H9 (cell line): ENCODE measurements at regions not wholly inside any gene's neighbourhood (a gene's known extent, or its start where the extent isn't known, plus 50 kb on each side); places are given as distances from the start of the nearest gene placed in this dataset.

Experiments
- DNase-seq: peaks from one replicate; pipeline ENCODE4 v3.0.0-alpha.2; 2017
- H2AFZ ChIP-seq: one replicate; pipeline ENCODE4 v1.6.1; 2013; ENCODE audit warnings: mild to moderate bottlenecking, low read length, control low read depth, moderate library complexity
- H2AK5ac ChIP-seq: 2 replicates; pipeline ENCODE4 v1.6.1; 2013; ENCODE audit warnings: low read length, control low read depth, mixed read lengths; ENCODE audit not compliant: insufficient read length
- H2BK120ac ChIP-seq: one replicate; pipeline ENCODE4 v1.6.1; 2013; ENCODE audit warnings: low read depth, mild to moderate bottlenecking, low read length, control low read depth, inconsistent platforms; ENCODE audit not compliant: poor library complexity, severe bottlenecking
- H2BK12ac ChIP-seq: 2 replicates; pipeline ENCODE4 v1.6.1; 2013; ENCODE audit warnings: low read length, control low read depth, mixed read lengths, low read depth; ENCODE audit not compliant: insufficient read length
- H2BK15ac ChIP-seq: 2 replicates; pipeline ENCODE4 v1.6.1; 2013; ENCODE audit warnings: low read depth, low read length, control low read depth
- H2BK20ac ChIP-seq: one replicate; pipeline ENCODE4 v1.6.1; 2013; ENCODE audit warnings: low read depth, mild to moderate bottlenecking, low read length, control low read depth, inconsistent platforms; ENCODE audit not compliant: poor library complexity, severe bottlenecking
- H2BK5ac ChIP-seq: 2 replicates; pipeline ENCODE4 v1.6.1; 2013; ENCODE audit warnings: low read length, control low read depth, mixed read lengths; ENCODE audit not compliant: insufficient read length
- H3K14ac ChIP-seq: 2 replicates; pipeline ENCODE4 v1.6.1; 2013; ENCODE audit warnings: low read length, control low read depth; ENCODE audit not compliant: insufficient read depth
- H3K18ac ChIP-seq: 2 replicates; pipeline ENCODE4 v1.6.1; 2013; ENCODE audit warnings: low read depth, mild to moderate bottlenecking, mixed read lengths, low read length, control low read depth; ENCODE audit not compliant: insufficient read length
- H3K23ac ChIP-seq: 2 replicates; pipeline ENCODE4 v1.6.1; 2013; ENCODE audit warnings: low read length, control low read depth, mixed read lengths, low read depth; ENCODE audit not compliant: insufficient read length
- H3K23me2 ChIP-seq: 2 replicates; pipeline ENCODE4 v1.6.1; 2013; ENCODE audit warnings: low read depth, mild to moderate bottlenecking, mixed read lengths, low read length, control low read depth; ENCODE audit not compliant: insufficient read length, poor library complexity, severe bottlenecking
- H3K27ac ChIP-seq: 2 replicates; pipeline ENCODE4 v1.5.1; 2013; ENCODE audit warnings: low read length, control low read depth, mixed read lengths, low read depth; ENCODE audit not compliant: insufficient read length
- H3K27me3 ChIP-seq: 2 replicates; pipeline ENCODE4 v1.6.1; 2013; ENCODE audit warnings: low read length, control low read depth, inconsistent platforms; ENCODE audit not compliant: insufficient read depth
- H3K4ac ChIP-seq: 2 replicates; pipeline ENCODE4 v1.6.1; 2013; ENCODE audit warnings: low read depth, mild to moderate bottlenecking, control low read depth, inconsistent platforms, low read length, moderate library complexity
- H3K4me1 ChIP-seq: 2 replicates; pipeline ENCODE4 v1.6.1; 2013; ENCODE audit warnings: low read length, control low read depth, inconsistent platforms; ENCODE audit not compliant: insufficient read depth
- H3K4me2 ChIP-seq: 2 replicates; pipeline ENCODE4 v1.6.1; 2013; ENCODE audit warnings: low read length, control low read depth, mixed read lengths; ENCODE audit not compliant: insufficient read length, insufficient read depth
- H3K56ac ChIP-seq: 2 replicates; pipeline ENCODE4 v1.6.1; 2013; ENCODE audit warnings: low read depth, mild to moderate bottlenecking, mixed read lengths, low read length, control low read depth; ENCODE audit not compliant: insufficient read length
- H3K79me1 ChIP-seq: 2 replicates; pipeline ENCODE4 v1.6.1; 2013; ENCODE audit warnings: low read depth, mild to moderate bottlenecking, moderate library complexity, low read length, control low read depth, inconsistent platforms; ENCODE audit not compliant: insufficient read depth, poor library complexity, severe bottlenecking
- H3K79me2 ChIP-seq: 2 replicates; pipeline ENCODE4 v1.6.1; 2013; ENCODE audit warnings: low read length, control low read depth, inconsistent platforms; ENCODE audit not compliant: insufficient read depth
- H3K9ac ChIP-seq: 2 replicates; pipeline ENCODE4 v1.6.1; 2013; ENCODE audit warnings: low read length, control low read depth, mixed read lengths; ENCODE audit not compliant: insufficient read length; ENCODE audit errors: extremely low read depth
- H3K9me3 ChIP-seq: one replicate; pipeline ENCODE4 v1.6.1; 2013; ENCODE audit warnings: low read depth, low read length, inconsistent platforms; ENCODE audit not compliant: control insufficient read depth
- H3T11ph ChIP-seq: one replicate; pipeline ENCODE4 v1.6.1; 2013; ENCODE audit warnings: mild to moderate bottlenecking, low read length, control low read depth, inconsistent platforms
- H4K20me1 ChIP-seq: one replicate; pipeline ENCODE4 v1.6.1; 2013; ENCODE audit not compliant: control insufficient read depth, insufficient read length, insufficient read depth
- H4K5ac ChIP-seq: 2 replicates; pipeline ENCODE4 v1.6.1; 2013; ENCODE audit warnings: low read depth, mild to moderate bottlenecking, mixed read lengths, low read length, control low read depth; ENCODE audit not compliant: insufficient read length
- H4K8ac ChIP-seq: replicated peaks from 2 replicates; pipeline ENCODE4 v1.6.1; 2013; ENCODE audit warnings: low read length, control low read depth, mixed read lengths, low read depth; ENCODE audit not compliant: insufficient read length
- H4K91ac ChIP-seq: 2 replicates; pipeline ENCODE4 v1.6.1; 2013; ENCODE audit warnings: low read depth, mild to moderate bottlenecking, moderate library complexity, mixed read lengths, low read length, control low read depth; ENCODE audit not compliant: insufficient read length
- H3K27ac Mint-ChIP-seq, 3 experiments: 2 replicates in 2 of 3; 3 replicates in 1 of 3; pipeline ENCODE4 v1.8.0; 2020 to 2021; ENCODE audit warnings: mixed read lengths in 3 of 3, mild to moderate bottlenecking in 1 of 3, moderate library complexity in 1 of 3
- H3K27me3 Mint-ChIP-seq: 2 replicates; pipeline ENCODE4 v1.8.0; 2021; ENCODE audit warnings: low read depth, mild to moderate bottlenecking, moderate library complexity, mixed read lengths
- H3K36me3 Mint-ChIP-seq, 3 experiments: 2 replicates in 2 of 3; 3 replicates in 1 of 3; pipeline ENCODE4 v1.8.0; 2020 to 2021; ENCODE audit warnings: low read depth in 3 of 3, mixed read lengths in 3 of 3; ENCODE audit not compliant: insufficient read depth in 1 of 3
- H3K4me1 Mint-ChIP-seq, 2 experiments: 2 replicates each; pipeline ENCODE4 v1.8.0; 2020; ENCODE audit warnings: mixed read lengths in 2 of 2
- H3K4me3 Mint-ChIP-seq, 2 experiments: 2 replicates in 1 of 2; 3 replicates in 1 of 2; pipeline ENCODE4 v1.8.0; 2020 to 2021; ENCODE audit warnings: mild to moderate bottlenecking in 2 of 2, mixed read lengths in 2 of 2, moderate library complexity in 1 of 2
- H3K9me3 Mint-ChIP-seq, 2 experiments: 2 replicates in 1 of 2; 3 replicates in 1 of 2; pipeline ENCODE4 v1.8.0; 2020; ENCODE audit warnings: mild to moderate bottlenecking in 2 of 2, mixed read lengths in 2 of 2, moderate library complexity in 1 of 2
- WGBS: extraction: QIAGEN DNeasy Blood & Tissue Kit; methylation state at CpG from one replicate; pipeline ENCODE4 v1.1.7; 2013; ENCODE audit warnings: missing lambda C conversion rate, low lambda C conversion rate, mixed read lengths; ENCODE audit not compliant: insufficient read length; ENCODE audit errors: extremely low coverage; 5-methylcytosine and 5-hydroxymethylcytosine counted together
- TF ChIP-seq, protein P1 (sequence below): fragments of 200-600 bp; sonication (generic); conservative IDR thresholded peaks from 3 replicates; pipeline ENCODE4 v1.8.0; 2021; ENCODE audit warnings: antibody characterized with exemption, mild to moderate bottlenecking

DNA sequence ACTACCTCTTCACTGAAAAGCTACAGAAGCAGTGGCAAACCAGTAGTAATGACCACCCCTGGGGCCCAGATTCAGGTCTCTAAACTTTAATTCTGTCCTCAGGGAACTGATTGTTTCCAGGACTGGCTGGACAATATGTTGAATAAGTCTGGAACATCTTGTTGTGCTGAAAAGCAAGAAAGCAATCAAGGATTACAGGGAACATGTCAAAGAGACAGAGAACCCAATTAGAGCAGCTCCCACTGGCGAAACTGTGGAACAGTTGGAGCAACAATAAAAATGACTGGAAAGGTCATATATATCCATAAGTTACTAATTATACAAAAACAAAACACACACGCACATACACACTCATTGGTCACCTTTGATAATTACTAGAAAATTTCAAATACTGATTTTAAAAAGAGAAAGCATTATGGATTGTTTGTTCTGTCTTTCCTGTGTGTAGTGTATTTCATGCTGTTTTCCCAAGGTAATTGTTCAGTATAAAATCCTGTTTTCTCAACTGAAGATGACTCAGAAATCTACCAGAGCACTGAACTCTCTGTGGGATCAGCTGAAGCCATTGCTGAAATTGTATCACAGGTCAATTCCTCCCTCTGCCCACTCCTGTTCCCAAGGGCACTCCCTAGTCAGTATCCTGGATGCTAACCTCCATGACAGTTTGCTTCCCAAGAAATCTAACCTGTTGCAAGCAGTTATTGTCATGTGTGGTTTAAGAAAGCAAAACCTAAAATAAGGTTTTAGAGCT, 83.6 kb upstream of the RGS1 start:
- Histone ChIP-seq H3K14ac (no peak overlapping the region), H4K20me1 (no peaks in the 10 kb centered on the region), H3K79me2 (no peaks in the 10 kb centered on the region), H3K9ac (no peak overlapping the region), H2BK120ac (no peak overlapping the region), H2AFZ (no peak overlapping the region), H2AK5ac (no peak overlapping the region), H3K4me2 (no peak overlapping the region), H3K27me3 (no peaks in the 10 kb centered on the region), H2BK15ac (no peak overlapping the region), H2BK5ac (no peak overlapping the region), H3K79me1 (no peaks in the 10 kb centered on the region), H3K23me2 (no peaks in the 10 kb centered on the region), H4K5ac (no peak overlapping the region), H3K56ac (no peak overlapping the region), H4K8ac (no peak overlapping the region), H3K23ac (no peak overlapping the region), H2BK12ac (no peak overlapping the region), H3K18ac (no peak overlapping the region), H3T11ph (no peak overlapping the region), H4K91ac (no peak overlapping the region), H3K4me1 (no peaks in the 10 kb centered on the region), H3K27ac (no peak overlapping the region), H3K9me3 (no peaks in the 10 kb centered on the region), H3K4ac (no peak overlapping the region), H2BK20ac (no peak overlapping the region)
- no peaks in the 10 kb centered on the region for H3K9me3 Mint-ChIP-seq
- H3K27me3 Mint-ChIP-seq, result no peaks in the 10 kb centered on the region
- TF ChIP-seq, protein P1, sequence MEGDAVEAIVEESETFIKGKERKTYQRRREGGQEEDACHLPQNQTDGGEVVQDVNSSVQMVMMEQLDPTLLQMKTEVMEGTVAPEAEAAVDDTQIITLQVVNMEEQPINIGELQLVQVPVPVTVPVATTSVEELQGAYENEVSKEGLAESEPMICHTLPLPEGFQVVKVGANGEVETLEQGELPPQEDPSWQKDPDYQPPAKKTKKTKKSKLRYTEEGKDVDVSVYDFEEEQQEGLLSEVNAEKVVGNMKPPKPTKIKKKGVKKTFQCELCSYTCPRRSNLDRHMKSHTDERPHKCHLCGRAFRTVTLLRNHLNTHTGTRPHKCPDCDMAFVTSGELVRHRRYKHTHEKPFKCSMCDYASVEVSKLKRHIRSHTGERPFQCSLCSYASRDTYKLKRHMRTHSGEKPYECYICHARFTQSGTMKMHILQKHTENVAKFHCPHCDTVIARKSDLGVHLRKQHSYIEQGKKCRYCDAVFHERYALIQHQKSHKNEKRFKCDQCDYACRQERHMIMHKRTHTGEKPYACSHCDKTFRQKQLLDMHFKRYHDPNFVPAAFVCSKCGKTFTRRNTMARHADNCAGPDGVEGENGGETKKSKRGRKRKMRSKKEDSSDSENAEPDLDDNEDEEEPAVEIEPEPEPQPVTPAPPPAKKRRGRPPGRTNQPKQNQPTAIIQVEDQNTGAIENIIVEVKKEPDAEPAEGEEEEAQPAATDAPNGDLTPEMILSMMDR, result no peak
- peaks cover 0 to 3% of the 10 kb centered on the region in 2 experiments; a peak in 1 of 4 replicates for H3K4me1 Mint-ChIP-seq
- WGBS, result 100% methylated on average over 1 of the region's 2 CpGs
- H3K27ac Mint-ChIP-seq, result peak overlapping the region in 1 of 3 experiments; percentile 2; a peak in 1 of 7 replicates
- no peaks in the 10 kb centered on the region for H3K36me3 Mint-ChIP-seq
- DNase-seq, result no peak
- no peak overlapping the region for H3K4me3 Mint-ChIP-seq
